IMR-90 (cell line): ENCODE measurements at regions not wholly inside any gene's neighbourhood (a gene's known extent, or its start where the extent isn't known, plus 50 kb on each side); places are given as distances from the start of the nearest gene placed in this dataset.

Experiments
- ATAC-seq: fragments of 200-7000 bp; cut with Tn5 transposase; 2 replicates; pipeline ENCODE4 v1.9.1; 2020; ENCODE audit warnings: low read depth, mild to moderate bottlenecking, moderate library complexity
- BruUV-seq: library from RNA; stranded (reverse); fragments of 400-500 nt; replicated peaks from 2 replicates; lab custom pipeline; 2021; lab: Mats Ljungman, UMichigan
- CTCF ChIA-PET: fragments of 300-600 bp; formaldehyde crosslinking; extraction: SDS; loops from one replicate; lab custom pipeline; 2021; ENCODE audit warnings: antibody characterized with exemption; lab: Yijun Ruan, JAX
- POLR2A ChIA-PET: fragments of 300-600 bp; sonication (Branson Sonifier 250); formaldehyde crosslinking; loops from one replicate; lab custom pipeline; 2022; ENCODE audit warnings: antibody characterized with exemption; ENCODE audit not compliant: unreplicated experiment; lab: Charles Lee
- DNase-seq: peaks from one replicate; pipeline ENCODE4 v3.0.0; 2013
- H2AFZ ChIP-seq: replicated peaks from 2 replicates; pipeline ENCODE3; 2013; ENCODE audit warnings: low read length, mild to moderate bottlenecking; ENCODE audit not compliant: poor library complexity
- H2AK5ac ChIP-seq: 2 replicates; pipeline ENCODE4 v1.6.1; 2013; ENCODE audit warnings: low read depth, low read length, inconsistent platforms
- H2AK9ac ChIP-seq: replicated peaks from 2 replicates; pipeline ENCODE3; 2013; ENCODE audit warnings: mild to moderate bottlenecking, low read depth, low read length, moderate library complexity; ENCODE audit not compliant: poor library complexity
- H2BK120ac ChIP-seq: 2 replicates; pipeline ENCODE4 v1.6.1; 2013; ENCODE audit warnings: low read depth, low read length, inconsistent platforms
- H2BK15ac ChIP-seq: 3 replicates; pipeline ENCODE4 v1.6.1; 2013; ENCODE audit warnings: low read depth, low read length, inconsistent platforms
- H2BK20ac ChIP-seq: 2 replicates; pipeline ENCODE4 v1.6.1; 2013; ENCODE audit warnings: low read depth, mild to moderate bottlenecking, inconsistent platforms, low read length, moderate library complexity
- H2BK5ac ChIP-seq: 2 replicates; pipeline ENCODE4 v1.6.1; 2013; ENCODE audit warnings: mild to moderate bottlenecking, low read depth, low read length, inconsistent platforms; ENCODE audit not compliant: poor library complexity, severe bottlenecking
- H3K14ac ChIP-seq: replicated peaks from 2 replicates; pipeline ENCODE4 v1.6.1; 2013; ENCODE audit warnings: low read depth, low read length, inconsistent platforms
- H3K18ac ChIP-seq: 2 replicates; pipeline ENCODE4 v1.6.1; 2013; ENCODE audit warnings: low read depth, low read length, control low read depth
- H3K23ac ChIP-seq: 2 replicates; pipeline ENCODE4 v1.6.1; 2013; ENCODE audit warnings: low read depth, low read length, inconsistent platforms
- H3K27ac ChIP-seq: 2 replicates; pipeline ENCODE4 v1.5.1; 2013; ENCODE audit warnings: mild to moderate bottlenecking, control low read depth, low read length; ENCODE audit not compliant: insufficient read depth
- H3K27me3 ChIP-seq: 2 replicates; pipeline ENCODE4 v1.6.1; 2013; ENCODE audit warnings: low read length; ENCODE audit not compliant: control insufficient read depth, insufficient read depth
- H3K36me3 ChIP-seq: 2 replicates; pipeline ENCODE4 v1.6.1; 2013; ENCODE audit warnings: low read length, mixed read lengths; ENCODE audit not compliant: control insufficient read depth, insufficient read depth
- H3K4ac ChIP-seq: 2 replicates; pipeline ENCODE4 v1.6.1; 2013; ENCODE audit warnings: low read depth, low read length, inconsistent platforms
- H3K4me1 ChIP-seq: 2 replicates; pipeline ENCODE4 v1.6.1; 2013; ENCODE audit warnings: low read length, mixed read lengths; ENCODE audit not compliant: control insufficient read depth, insufficient read depth
- H3K4me2 ChIP-seq: 2 replicates; pipeline ENCODE4 v1.6.1; 2013; ENCODE audit warnings: low read depth, mild to moderate bottlenecking, control low read depth, low read length, moderate library complexity
- H3K4me3 ChIP-seq: 2 replicates; pipeline ENCODE4 v1.5.1; 2013; ENCODE audit warnings: low read depth, mild to moderate bottlenecking, control low read depth, low read length, moderate library complexity; ENCODE audit not compliant: insufficient read depth
- H3K56ac ChIP-seq: 2 replicates; pipeline ENCODE4 v1.6.1; 2013; ENCODE audit warnings: low read length, inconsistent platforms; ENCODE audit not compliant: insufficient read depth; ENCODE audit errors: extremely low read depth
- H3K79me1 ChIP-seq, 2 experiments: 2 replicates each; pipeline ENCODE4 v1.6.1; 2013; ENCODE audit warnings: low read length in 2 of 2, inconsistent platforms in 1 of 2, low read depth in 1 of 2
- H3K9ac ChIP-seq: 2 replicates; pipeline ENCODE4 v1.6.1; 2013; ENCODE audit warnings: low read depth, low read length, control low read depth
- H3K9me1 ChIP-seq: 2 replicates; pipeline ENCODE4 v1.6.1; 2013; ENCODE audit warnings: low read length, inconsistent platforms; ENCODE audit not compliant: insufficient read depth
- H3K9me3 ChIP-seq: 2 replicates; pipeline ENCODE4 v1.6.1; 2013; ENCODE audit warnings: low read length; ENCODE audit not compliant: control insufficient read depth, insufficient read depth
- H4K20me1 ChIP-seq: 2 replicates; pipeline ENCODE4 v1.6.1; 2013; ENCODE audit warnings: low read length, inconsistent platforms; ENCODE audit not compliant: insufficient read depth
- H4K5ac ChIP-seq: 2 replicates; pipeline ENCODE4 v1.6.1; 2013; ENCODE audit warnings: mild to moderate bottlenecking, low read depth, low read length, control low read depth
- H4K8ac ChIP-seq, 2 experiments: 2 replicates each; pipeline ENCODE4 v1.6.1; 2013; ENCODE audit warnings: low read depth in 2 of 2, low read length in 2 of 2, control low read depth in 1 of 2, inconsistent platforms in 1 of 2
- H4K91ac ChIP-seq: 2 replicates; pipeline ENCODE4 v1.6.1; 2013; ENCODE audit warnings: low read depth, low read length, inconsistent platforms; ENCODE audit not compliant: insufficient read depth
- RCOR1 ChIP-seq: IDR thresholded peaks from 2 replicates; pipeline ENCODE4 v1.6.1; 2012; ENCODE audit warnings: mild to moderate bottlenecking, low read length, improper control_type of control experiment; ENCODE audit not compliant: insufficient replicate concordance
- WGBS, 2 experiments: methylation state at CpG; one replicate each; pipeline versions ENCODE4 v1.1.5 to v1.1.7; 2013; ENCODE audit warnings: missing lambda C conversion rate in 2 of 2; ENCODE audit not compliant: insufficient read length in 1 of 2; ENCODE audit errors: extremely low coverage in 2 of 2; 5-methylcytosine and 5-hydroxymethylcytosine counted together
- dilution Hi-C: fragments of 300-500 bp; cut with HindIII; formaldehyde crosslinking; loops from one replicate; pipeline ENCODE4 v1.14.3; 2018; ENCODE audit warnings: low sequenced_read_pairs; ENCODE audit not compliant: unreplicated experiment
- in situ Hi-C: fragments of 300-500 bp; cut with MboI; formaldehyde crosslinking; loops from 3 replicates; pipeline ENCODE4 v1.14.3; 2019; ENCODE audit warnings: low sequenced_read_pairs, inconsistent platforms, mixed read lengths
- intact Hi-C: fragments of 100-400 bp; cut with micrococcal nuclease; formaldehyde crosslinking; loops from 2 replicates; pipeline ENCODE4 v1.10.0; 2022

GRCh38 chr5:25568294-25568693, 923.5 kb upstream of the CDH10 start:
- WGBS, 2 experiments = no CpG with 5 or more reads among the region's 1 CpG
- no peaks in the 10 kb centered on the region for H3K27me3 ChIP-seq
- H3K4me1 ChIP-seq = no peaks in the 10 kb centered on the region
- H4K20me1 ChIP-seq = no peaks in the 10 kb centered on the region
- dilution Hi-C loops (no loop called here), in situ Hi-C loops (no loop called here), intact Hi-C loops (no loop called here)
- ChIA-PET CTCF (interaction anchor here (0.6 kb wide), 2 partner anchors 54 to 204 kb away, joined by 3 read pairs; no protein-coding TSS in a partner anchor), POLR2A (no interaction called here)
- ATAC-seq (no peak), DNase-seq (no peak)
- H3K4ac ChIP-seq = no peak overlapping the region
- no peak overlapping the region for H3K18ac ChIP-seq
- H3K4me2 ChIP-seq = no peak overlapping the region
- H2BK15ac ChIP-seq = no peak overlapping the region
- H2BK120ac ChIP-seq = no peak overlapping the region
- no peak overlapping the region for H4K5ac ChIP-seq
- no peak overlapping the region for H3K23ac ChIP-seq
- H4K8ac ChIP-seq = no peak overlapping the region
- no peak overlapping the region for H2AK9ac ChIP-seq
- H2BK20ac ChIP-seq = no peak overlapping the region
- H3K4me3 ChIP-seq = no peak overlapping the region
- H3K14ac ChIP-seq = no peak overlapping the region
- no peak overlapping the region for H3K27ac ChIP-seq
- H2AK5ac ChIP-seq = no peak overlapping the region
- H2AFZ ChIP-seq = no peak overlapping the region
- no peaks in the 10 kb centered on the region for H3K9me1 ChIP-seq
- peaks cover 6% of the 10 kb centered on the region; the same call in 1 of the 2 replicates for H3K9me3 ChIP-seq
- no peaks in the 10 kb centered on the region for H3K79me1 ChIP-seq
- H2BK5ac ChIP-seq = no peak overlapping the region
- no TSS peak for BruUV-seq
- no peak for TF ChIP-seq RCOR1
- no peak overlapping the region for H3K56ac ChIP-seq
- no peak overlapping the region for H3K9ac ChIP-seq
- no peaks in the 10 kb centered on the region for H3K36me3 ChIP-seq
- no peak overlapping the region for H4K91ac ChIP-seq
